ENCODE measurements at regions not wholly inside any gene's neighbourhood (a gene's known extent, or its start where the extent isn't known, plus 50 kb on each side); places are given as distances from the start of the nearest gene placed in this dataset.

GRCh38 chr5:164679461-164679860, 1174.0 kb downstream of the MAT2B start:
- intact Hi-C loops (cut with micrococcal nuclease) (loop anchor here (10.0 kb wide), 1 partner anchor 1115 kb away; no protein-coding TSS in a partner anchor), dilution Hi-C loops (cut with MboI; ENCODE audit: extremely low pct_ligation_motif_present, low sequenced_read_pairs) (no loop called here)
- no TSS peak for BruUV-seq (replicated peaks)
- H3K27ac ChIP-seq (ENCODE audit: insufficient read depth, low read depth, low read length) = no peak overlapping the region
- DNase-seq (ENCODE audit: low read depth, low spot score) (no peak), FAIRE-seq (no peak)
- ChIA-PET CTCF (no interaction called here), POLR2A (no interaction called here)
- H3K27me3 ChIP-seq (ENCODE audit: control insufficient read depth in 2 of 2, insufficient read depth in 2 of 2, low read length in 2 of 2) = no peaks in the 10 kb centered on the region
- no peak overlapping the region for H3K4me3 ChIP-seq (replicated peaks in 1 of 3; ENCODE audit: insufficient read depth in 1 of 3, low read depth in 1 of 3, low read length in 3 of 3)
- H4K20me1 ChIP-seq (replicated peaks; ENCODE audit: control insufficient read depth, extremely low read depth, insufficient read depth, low read length) = no peaks in the 10 kb centered on the region
- H3K4me2 ChIP-seq (ENCODE audit: insufficient read depth, low read length) = no peak overlapping the region
- no peaks in the 10 kb centered on the region for H3K9me1 ChIP-seq (replicated peaks; ENCODE audit: control insufficient read depth, extremely low read depth, insufficient read depth, low read length)
- TF ChIP-seq GATA2 (IDR thresholded peaks at IDR 0.05; ENCODE audit: insufficient read depth, insufficient read length, low read depth, low read length) (no peak), CTCF (IDR thresholded peaks at IDR 0.05; ENCODE audit: extremely low read depth in 1 of 2, insufficient read depth in 1 of 2, low read depth in 1 of 2, low read length in 2 of 2) (no peak), EZH2 (IDR thresholded peaks at IDR 0.05; ENCODE audit: borderline replicate concordance, low read depth, low read length, severe bottlenecking) (no peak), FOS (IDR thresholded peaks at IDR 0.05; ENCODE audit: borderline replicate concordance, insufficient read depth, low read length) (no peak), MYC (IDR thresholded peaks at IDR 0.05; ENCODE audit: low read depth, low read length) (no peak), POLR2AphosphoS5 (IDR thresholded peaks at IDR 0.05; ENCODE audit: insufficient read depth, low read depth, low read length) (no peak), POLR2A (IDR thresholded peaks at IDR 0.05; ENCODE audit: low read depth, low read length) (no peak), JUN (IDR thresholded peaks at IDR 0.05; ENCODE audit: borderline replicate concordance, insufficient read depth, insufficient read length, low read depth) (no peak)
- TF ChIP-seq, protein P1, sequence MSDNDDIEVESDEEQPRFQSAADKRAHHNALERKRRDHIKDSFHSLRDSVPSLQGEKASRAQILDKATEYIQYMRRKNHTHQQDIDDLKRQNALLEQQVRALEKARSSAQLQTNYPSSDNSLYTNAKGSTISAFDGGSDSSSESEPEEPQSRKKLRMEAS (IDR thresholded peaks at IDR 0.05; ENCODE audit: insufficient read depth, insufficient read length) = no peak
- no peaks in the 10 kb centered on the region for H3K4me1 ChIP-seq (ENCODE audit: control insufficient read depth, extremely low read depth, insufficient read depth, low read length)
- no peaks in the 10 kb centered on the region for H3K79me2 ChIP-seq (ENCODE audit: control insufficient read depth, insufficient read depth, low read length)
- H2AFZ ChIP-seq (ENCODE audit: low read depth, low read length) = no peak overlapping the region
- no peaks in the 10 kb centered on the region for H3K36me3 ChIP-seq (ENCODE audit: control insufficient read depth in 2 of 2, extremely low read depth in 1 of 2, insufficient read depth in 2 of 2, low read length in 2 of 2)
- H3K9ac ChIP-seq (replicated peaks; ENCODE audit: extremely low read depth, insufficient read depth, low read length) = no peak overlapping the region
- no peaks in the 10 kb centered on the region for H3K9me3 ChIP-seq (replicated peaks; ENCODE audit: control insufficient read depth, insufficient read depth, low read length)

Data from endothelial cell of umbilical vein (primary cell).